Activated T-cell treated with anti-CD3 and anti-CD28 coated beads for 24 hours (primary cell): ENCODE measurements at regions not wholly inside any gene's neighbourhood (a gene's known extent, or its start where the extent isn't known, plus 50 kb on each side); places are given as distances from the start of the nearest gene placed in this dataset.

Source experiments
- DNase-seq: peaks from one replicate; pipeline ENCODE4 v3.0.0-alpha.2; 2020; ENCODE audit warnings: low read depth

DNA sequence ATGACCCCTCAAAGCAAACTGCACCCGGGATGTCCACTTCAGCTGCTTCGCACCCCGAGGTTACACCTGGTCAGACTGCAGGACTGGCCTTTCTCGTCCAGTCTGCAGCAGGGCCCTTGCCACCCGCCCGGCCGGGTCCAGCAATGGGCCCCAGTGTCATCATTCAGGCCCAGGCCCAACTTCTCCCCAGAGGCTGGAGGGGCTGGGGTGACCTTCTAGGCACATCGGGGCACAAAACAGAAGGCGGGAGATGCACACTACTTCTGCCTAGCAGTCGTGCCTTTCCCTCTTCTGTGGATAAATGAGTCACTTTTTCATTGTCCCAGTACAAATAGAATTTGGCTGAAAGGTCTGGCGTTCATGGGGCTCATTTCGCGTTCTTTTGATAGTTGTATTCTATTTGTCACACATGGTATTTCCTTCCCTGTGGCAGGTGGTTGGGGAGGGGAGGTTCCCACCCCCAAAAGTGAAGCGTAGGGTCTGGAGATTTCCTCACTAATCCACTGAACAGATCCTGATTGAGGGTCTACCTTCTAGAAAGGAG is 56.9 kb upstream of the ID2 start:
- DNase-seq: no peak

DNA sequence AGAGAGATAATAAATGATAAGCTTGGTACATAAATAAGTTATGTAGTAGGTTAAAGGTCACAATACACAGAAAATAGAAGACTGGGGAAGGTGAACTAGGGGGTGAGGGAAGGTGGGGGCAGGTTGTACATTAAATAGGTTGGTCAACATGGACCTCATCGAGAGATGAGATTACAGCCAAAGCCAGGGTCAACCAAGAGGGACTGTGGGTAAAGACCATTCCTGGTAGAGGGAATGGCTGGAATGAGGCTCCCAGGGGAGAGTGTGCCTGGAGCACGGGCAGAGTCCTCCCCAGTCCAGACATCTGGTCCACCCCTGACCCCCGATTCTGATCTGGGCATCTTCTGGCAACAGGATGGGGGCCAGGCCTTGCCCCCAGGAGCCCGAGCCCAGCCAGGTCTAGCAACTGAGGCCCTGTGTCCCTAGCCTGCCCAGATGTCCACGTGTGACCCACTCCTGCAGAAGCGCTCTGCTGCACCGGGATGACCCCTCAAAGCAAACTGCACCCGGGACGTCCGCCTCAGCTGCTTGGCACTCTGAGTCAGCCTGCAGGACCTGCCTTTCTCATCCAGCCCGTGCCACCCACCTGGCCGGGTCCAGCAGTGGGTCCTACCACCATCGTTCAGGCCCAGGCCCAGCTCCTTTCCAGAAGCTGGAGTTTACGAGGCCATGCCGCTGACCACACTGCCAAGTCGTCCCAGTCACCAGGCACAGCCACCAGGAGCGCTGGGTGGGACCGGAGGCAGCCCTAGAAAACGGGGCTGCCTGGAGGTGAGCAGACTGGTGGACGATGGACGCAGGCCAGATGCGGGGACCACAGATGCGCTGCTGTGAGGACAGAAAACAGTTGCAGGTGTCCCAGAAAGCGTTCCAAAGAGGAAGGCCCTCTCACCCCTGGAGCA is 56.2 kb upstream of the ID2 start:
- no peak for DNase-seq

DNA sequence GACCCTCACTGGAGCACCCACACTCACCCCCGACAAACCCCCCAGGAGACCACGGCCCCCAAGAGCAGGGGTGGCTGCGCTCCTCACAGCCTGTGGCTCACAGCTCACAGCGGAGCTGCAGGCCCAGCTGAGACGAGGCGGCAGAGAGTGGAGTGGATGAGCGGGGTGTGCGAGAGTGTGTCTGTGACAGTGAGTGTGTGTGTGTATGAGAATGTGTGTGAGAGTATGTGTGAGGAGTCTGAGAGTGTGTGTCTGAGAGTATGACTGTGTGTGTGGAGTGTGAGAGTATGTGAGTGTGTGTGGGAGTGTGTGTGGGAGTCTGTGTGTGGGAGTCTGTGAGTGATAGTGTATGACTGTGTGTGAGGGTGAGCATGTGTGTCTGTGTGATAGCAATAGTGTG is 55.3 kb upstream of the ID2 start:
- no peak for DNase-seq

DNA sequence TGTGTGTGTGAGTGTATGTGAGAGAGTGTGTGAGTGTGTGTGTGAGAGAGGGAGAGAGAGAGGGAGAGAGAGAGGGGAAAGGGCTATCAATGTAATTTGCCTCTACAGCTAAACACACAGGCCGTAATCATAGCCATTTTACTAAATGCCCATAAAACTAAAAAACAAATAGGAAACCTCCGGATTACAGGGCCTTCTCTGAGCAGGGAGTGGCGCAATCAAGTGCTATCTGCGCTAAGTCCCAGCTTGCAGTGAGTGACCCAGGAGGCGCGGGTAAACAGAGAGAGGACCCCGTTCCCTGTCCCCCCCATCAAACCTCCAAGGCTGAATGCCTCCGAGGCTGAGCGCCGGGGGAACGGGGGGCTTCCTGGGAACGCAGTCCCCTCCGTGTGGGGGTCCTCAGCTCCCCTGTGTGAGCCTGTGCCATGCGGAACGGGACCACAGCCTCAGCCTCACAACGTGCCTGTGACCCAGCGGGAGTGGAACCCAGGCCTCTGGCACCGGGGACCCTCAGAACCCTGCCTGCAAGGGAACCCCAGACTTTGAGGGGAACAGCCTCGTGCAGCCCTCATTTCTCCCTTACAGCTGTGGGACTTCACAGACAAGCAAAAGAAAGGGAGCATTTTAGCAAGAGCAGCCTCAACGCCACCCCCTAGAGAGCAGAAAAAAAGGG is 54.7 kb upstream of the ID2 start:
- DNase-seq: no peak

DNA sequence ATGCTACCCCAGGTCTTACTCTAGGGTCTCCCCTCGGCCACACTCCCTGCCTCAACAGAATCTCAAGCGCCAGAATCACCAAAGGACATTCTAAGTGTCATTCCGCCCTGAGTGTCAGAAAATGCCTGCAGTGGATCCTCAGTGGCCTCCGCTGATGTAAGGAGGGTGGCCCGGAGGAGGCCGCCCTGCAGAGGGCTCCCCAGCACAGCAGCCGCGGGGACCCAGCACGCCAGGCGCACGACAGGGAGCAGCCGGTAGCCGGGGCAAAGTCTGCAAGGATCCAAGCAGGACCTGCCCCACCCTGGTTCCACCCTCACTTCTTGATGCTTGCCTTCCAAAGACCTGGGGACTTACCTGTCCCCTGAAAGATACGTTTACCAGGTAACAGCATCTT is 54.2 kb upstream of the ID2 start:
- DNase-seq: no peak

DNA sequence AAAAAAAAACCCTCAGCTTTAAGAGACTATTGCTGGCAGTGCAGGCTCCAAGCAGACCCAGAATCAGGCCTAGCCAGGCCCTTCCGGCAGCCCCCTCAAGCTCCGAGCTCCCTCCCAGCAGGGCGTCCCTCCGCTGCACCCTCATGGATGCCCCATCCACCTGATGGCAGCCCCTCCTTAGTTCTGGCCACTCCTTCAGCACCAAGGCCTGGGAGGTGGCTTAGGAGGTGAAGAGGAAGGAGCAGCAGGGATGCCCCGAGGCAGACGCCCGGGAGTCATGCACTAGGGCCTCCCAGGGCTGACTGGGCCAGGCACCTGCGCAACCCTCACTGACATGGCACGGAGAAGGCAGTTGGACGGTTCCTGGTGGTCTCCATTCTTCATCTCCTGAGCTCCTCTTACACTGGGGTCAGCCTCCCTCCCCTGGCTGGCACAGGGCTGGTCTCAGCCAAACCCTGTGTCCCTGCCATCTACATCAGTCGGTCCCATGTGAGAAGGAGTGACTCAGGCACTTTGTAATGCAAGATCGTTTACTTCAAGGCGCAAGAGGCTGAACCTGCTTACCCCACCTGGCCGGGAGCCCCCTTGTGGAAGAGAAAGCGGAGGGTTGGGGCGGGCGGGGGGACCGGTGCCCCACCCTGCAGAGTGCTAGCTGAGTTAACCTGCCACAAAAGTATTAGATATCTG is 53.5 kb upstream of the ID2 start:
- no peak for DNase-seq

DNA sequence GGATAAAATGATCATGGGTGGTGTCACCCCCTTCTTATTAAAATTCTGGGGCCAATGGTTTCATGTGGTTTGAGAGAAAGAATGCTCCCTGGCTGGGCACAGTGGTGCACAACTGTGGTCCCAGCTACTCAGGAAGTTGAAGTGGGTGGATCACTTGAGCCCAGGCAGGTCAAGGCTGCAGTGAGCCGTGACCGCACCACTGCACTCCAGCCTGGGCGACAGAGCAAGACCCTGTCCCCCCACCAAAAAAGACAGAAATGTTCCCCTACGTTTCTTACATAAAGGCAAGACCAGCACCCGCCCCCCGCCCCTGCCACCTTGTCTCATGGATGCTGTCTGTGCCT is 53.0 kb upstream of the ID2 start:
- DNase-seq: no peak

DNA sequence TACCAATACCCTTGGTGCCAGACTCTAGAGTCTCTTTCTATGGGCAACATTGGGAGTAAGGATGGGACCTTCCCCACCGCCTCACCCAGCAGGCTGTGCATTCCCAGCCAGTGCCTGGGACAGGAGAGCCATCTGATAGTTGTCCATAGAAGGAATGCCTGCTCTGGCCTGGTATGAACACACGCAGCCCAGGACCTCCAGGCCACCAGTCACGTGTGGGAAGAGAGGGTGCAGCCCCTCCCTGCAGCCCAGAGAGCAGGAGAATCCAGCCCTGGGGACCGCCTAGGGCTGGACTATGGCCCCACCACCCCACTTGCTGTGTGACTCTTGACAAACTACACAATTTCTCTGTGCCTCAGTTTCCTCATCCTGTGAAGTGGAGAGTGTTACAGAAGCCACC is 52.5 kb upstream of the ID2 start:
- no peak for DNase-seq

DNA sequence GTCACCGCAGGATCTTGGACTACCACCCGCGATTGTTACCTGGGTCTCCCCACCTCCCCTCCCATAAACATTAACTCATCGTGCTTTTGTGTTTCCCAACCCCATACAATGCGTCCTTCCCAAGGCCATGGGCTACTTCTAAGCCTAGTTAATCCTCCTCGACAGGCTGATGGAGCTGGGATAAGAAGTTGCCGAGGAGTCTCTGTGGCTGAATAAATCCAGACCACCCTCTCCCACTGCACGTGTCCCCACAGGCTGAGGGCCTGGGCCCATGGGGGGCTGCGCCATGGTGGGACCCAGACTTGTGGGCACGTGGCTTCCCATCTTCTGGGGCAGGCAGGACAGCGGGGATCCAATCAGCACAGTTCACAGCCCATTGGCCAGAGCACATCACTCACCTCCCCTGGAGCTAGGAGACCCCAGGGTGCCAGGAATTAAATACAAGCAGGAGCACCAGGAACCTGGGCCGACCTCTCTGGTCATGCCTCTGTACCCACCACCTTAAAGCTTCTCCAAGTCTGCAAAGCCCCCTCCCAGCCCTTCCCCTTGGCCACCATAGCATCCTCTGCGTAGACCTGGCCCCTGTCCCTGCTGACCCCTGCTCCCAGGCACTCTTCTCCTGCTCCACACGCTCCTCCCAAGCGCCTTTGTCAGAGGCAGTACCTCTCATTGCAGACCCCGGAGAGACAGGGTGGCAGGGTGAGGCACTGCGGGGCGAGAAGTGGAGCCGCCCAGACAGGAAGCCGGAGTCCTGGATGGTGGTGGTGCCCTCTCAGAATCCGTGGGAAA is 51.0 kb upstream of the ID2 start:
- no peak for DNase-seq

DNA sequence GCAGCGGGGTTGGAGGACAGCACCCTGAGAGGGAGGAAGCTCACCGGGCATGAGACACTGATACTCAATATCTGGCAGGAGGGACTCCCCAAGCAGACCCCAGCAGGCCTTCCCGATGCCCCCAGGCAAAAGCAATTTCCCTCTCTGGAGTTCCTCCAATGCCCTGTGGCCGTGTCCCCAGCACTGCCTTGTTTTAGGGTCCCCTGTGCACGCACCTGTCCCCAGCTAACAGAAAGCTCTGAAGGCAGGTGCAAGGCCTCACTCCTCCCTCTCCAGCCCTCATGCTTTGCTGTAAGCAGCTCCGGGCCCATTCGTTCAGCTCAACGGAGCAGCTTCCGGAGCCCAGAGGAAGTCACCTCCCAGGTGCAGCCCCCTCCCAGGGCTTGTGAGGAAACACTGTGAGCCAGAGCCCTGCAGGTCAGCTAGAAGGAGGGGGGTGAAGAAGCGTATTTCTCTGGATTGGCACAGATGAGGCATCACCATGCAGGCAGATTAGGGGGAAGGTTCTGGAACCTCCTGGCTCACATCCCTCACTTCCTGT is 50.3 kb upstream of the ID2 start:
- DNase-seq: no peak
